Hematopoietic multipotent progenitor cell treated with erythropoietin and hydrocortisone succinate and interleukin-3 and kit ligand, for 4 days (in vitro differentiated cells): ENCODE measurements at regions not wholly inside any gene's neighbourhood (a gene's known extent, or its start where the extent isn't known, plus 50 kb on each side); places are given as distances from the start of the nearest gene placed in this dataset.
"Not testable (repeated sequence)": the region's sequence is repeated elsewhere in the genome, so short reads cannot be mapped to it uniquely, and the experiment has no call there.

ENCODE experiments used
- DNase-seq: peaks from one replicate; pipeline ENCODE4 v3.0.0-alpha.2; 2015

DNA sequence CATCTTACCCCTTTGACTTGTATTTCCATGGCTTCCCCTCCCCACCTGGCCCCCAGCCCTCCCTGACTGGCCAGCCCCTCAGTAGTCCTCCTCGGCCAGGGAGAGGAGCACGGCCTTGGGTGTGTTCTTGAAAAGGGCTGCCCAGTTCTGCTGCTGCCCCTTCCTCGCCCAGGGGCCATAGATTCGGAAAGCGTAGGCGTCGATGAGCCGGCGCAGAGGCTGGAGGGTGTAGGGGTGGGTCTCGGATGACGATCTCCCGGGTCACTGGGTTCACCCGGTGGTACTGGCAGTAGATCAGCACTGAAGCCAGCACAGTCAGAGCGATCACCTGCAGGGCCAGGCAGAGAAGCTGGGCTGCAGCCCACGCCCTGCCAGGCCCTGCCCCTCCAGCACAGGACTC lies 71.7 kb downstream of the ZNF479 start:
- DNase-seq: not testable (repeated sequence)

DNA sequence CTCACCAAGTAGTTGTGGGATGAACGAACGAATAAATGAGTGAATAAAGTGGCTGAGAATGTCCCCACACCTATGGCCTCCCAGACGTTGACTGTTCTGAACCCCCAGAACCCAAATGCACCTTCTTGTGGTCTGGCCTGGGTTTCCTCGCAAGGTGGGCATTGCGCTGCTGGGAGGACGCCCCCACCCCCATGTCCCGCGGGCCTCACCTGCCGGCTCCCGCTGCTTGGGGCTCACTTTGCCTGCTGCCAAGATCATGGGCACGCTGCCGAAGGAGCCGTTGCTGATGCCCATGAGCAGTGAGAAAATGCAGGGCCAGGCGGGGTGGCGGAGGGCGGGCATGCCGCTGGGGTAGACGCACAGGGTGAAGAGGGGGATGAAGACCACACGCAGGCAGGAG lies 115.9 kb downstream of the ZNF479 start:
- not testable (repeated sequence) for DNase-seq

DNA sequence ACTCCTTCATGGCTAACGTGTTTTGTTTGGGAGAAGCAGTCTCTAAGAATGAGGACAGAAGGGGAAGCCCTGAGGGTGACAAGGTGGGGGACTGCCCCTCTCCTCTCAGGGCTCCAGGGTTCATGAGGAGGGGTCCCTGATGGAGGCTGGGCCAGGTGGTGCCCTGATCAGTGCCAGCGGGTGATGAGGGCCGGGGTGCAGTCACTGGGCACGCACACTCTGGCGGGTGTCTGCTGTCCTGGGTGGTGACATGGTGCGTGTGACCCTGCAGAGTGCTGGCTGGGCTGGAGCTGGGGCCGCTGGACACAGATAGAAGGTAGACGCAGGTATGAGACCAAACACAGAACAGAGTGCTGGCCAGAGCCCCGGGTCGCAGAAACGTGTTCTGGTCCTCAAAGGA lies 118.5 kb downstream of the ZNF479 start:
- DNase-seq: not testable (repeated sequence)

GRCh38 chr7:57012907-57013306 lies 119.3 kb downstream of the ZNF479 start:
- not testable (repeated sequence) for DNase-seq

- not testable (repeated sequence) for DNase-seq
Measured at GRCh38 chr7:57009230-57009629, 123.0 kb downstream of the ZNF479 start.

- DNase-seq: not testable (repeated sequence)
Measured at GRCh38 chr7:57005974-57006373, 126.3 kb downstream of the ZNF479 start.

DNA sequence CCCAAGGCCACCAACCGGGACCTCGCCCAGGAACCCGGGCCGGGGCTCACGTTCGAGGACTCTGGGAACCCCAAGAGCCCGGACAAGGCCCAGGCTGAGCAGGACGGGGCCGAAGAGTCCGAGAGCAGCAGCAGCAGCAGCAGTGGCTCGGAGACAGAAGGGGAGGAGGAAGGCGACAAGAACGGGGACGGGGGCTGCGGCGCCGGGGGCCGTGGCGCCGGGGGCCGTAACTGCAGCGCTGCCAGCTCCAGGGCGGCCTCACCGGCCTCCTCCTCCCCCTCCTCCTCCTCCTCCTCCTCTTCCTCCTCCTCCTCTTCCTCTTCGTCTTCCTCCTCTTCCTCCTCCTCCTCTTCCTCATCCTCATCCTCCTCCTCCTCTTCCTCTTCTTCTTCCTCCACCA lies 128.4 kb downstream of the ZNF479 start:
- DNase-seq: not testable (repeated sequence)

GRCh38 chr7:57001926-57002325 lies 130.3 kb downstream of the ZNF479 start:
- not testable (repeated sequence) for DNase-seq

DNA sequence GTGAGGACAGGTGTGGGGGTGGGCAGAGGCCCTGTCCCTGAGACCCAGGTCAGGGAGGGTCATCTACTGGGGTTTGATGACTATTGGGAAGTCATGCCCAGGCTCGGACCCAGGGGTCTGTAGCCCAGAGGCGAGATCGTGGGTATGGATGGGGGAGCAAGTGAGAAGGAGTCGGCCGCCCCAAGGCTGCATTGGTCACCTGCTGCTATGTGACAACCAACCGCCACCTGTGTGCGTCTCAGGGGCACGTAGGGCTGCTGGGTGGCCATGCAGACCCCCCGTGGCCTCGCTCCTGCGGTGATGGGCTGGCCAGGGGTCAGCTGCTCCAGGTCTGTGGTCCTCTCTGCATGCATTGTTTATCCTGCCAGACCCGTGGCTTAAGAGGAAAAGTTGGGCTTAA lies 138.5 kb downstream of the ZNF479 start:
- not testable (repeated sequence) for DNase-seq

- not testable (repeated sequence) for DNase-seq
Measured at GRCh38 chr7:56957737-56958408, 174.4 kb downstream of the ZNF479 start.

- not testable (repeated sequence) for DNase-seq
Measured at GRCh38 chr7:56957086-56957485, 175.2 kb downstream of the ZNF479 start.

GRCh38 chr7:56948390-56949379 lies 183.6 kb downstream of the ZNF479 start:
- not testable (repeated sequence) for DNase-seq

DNA sequence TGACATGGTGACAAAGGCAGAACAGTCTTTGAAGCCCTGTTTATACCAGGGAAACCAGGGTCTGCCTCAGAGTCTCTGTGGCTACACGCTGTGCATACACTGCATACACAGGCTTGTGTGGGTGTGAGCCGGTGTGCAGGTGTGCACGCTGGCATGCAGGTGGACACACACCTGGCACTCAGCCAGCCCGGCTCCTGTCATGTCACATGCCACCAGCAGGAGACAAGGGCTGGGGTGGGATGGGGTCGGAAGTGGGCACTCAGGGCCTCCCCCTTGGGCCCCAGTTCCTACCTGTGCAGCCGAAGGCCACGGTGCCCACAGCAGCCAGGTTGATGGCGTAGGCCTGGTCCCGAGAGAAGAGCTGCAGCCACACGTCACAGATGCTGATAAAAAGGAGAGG lies 192.2 kb downstream of the ZNF479 start:
- DNase-seq: not testable (repeated sequence)

GRCh38 chr7:56923892-56924291 lies 208.3 kb downstream of the ZNF479 start:
- DNase-seq: not testable (repeated sequence)

DNA sequence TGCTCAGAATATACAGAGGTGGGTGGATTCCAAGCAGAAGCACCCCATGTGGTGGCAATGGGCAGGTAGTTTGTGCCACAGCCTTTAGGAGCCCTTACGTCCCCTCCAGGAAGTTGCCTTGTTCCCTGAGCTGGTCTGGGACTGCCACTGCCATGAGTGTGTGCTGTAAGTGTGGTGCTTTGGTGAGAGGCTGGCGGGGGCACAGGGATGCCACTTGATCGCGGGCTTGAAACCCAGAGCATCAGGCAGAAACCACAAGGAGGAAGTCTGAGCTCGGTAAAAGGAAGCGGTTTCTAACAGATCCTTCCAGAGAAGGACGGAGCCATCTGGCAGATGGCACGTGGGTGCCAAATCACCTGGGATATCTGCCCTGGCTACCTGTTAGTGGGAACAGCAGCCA lies 221.3 kb downstream of the ZNF479 start:
- DNase-seq: peak; percentile 0

DNA sequence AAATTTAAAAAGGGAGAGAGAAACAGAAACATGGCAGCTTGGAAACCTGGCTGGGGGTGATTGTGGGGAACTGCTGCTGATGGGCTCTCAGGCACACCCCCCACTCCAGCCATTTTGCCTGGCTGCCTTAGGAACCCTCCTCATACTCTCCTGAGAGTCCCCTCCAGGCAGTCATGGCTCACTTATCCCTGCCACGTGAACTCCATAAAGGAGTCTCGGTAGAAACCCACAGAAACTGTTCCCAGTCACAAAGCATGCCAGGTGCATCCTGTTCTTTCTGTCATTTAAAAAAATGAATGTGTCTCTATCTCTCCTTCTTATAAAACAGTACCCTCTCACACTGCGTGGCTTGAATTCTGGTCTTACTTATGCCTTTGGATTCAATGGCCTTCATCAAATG lies 242.8 kb downstream of the ZNF479 start:
- DNase-seq: not testable (repeated sequence)

- DNase-seq: not testable (repeated sequence)
Measured at GRCh38 chr7:56885132-56885531, 247.1 kb downstream of the ZNF479 start.

- not testable (repeated sequence) for DNase-seq
Measured at GRCh38 chr7:56882318-56882717, 249.9 kb downstream of the ZNF479 start.
